Activated CD4-positive, CD25-positive, alpha-beta regulatory T cell treated with anti-CD3 and anti-CD28 coated beads, Interleukin-2, amount 50 U/mL, for 72 hours (primary cell): ENCODE measurements at regions not wholly inside any gene's neighbourhood (a gene's known extent, or its start where the extent isn't known, plus 50 kb on each side); places are given as distances from the start of the nearest gene placed in this dataset.

Source experiments
- DNase-seq: peaks from one replicate; pipeline ENCODE4 v3.0.0; 2021

- no peak for DNase-seq
These were observed 290.0 kb downstream of the MZT1 start for GRCh38 chr13:72437458-72437857.

GRCh38 chr13:72435251-72435650 lies 292.2 kb downstream of the MZT1 start:
- DNase-seq, result no peak

- no peak for DNase-seq
These were observed 295.3 kb downstream of the MZT1 start for GRCh38 chr13:72431981-72432682.

GRCh38 chr13:72430923-72431322 lies 296.5 kb downstream of the MZT1 start:
- DNase-seq, result no peak

GRCh38 chr13:72427757-72428528 lies 299.5 kb downstream of the MZT1 start:
- no peak for DNase-seq

- no peak for DNase-seq
These were observed 303.4 kb downstream of the MZT1 start for GRCh38 chr13:72424059-72424458.

- DNase-seq, result no peak
These were observed 311.6 kb downstream of the MZT1 start for GRCh38 chr13:72415817-72416216.

- no peak for DNase-seq
These were observed 314.9 kb downstream of the MZT1 start for GRCh38 chr13:72412481-72412880.

- DNase-seq, result no peak
These were observed 322.0 kb downstream of the MZT1 start for GRCh38 chr13:72405441-72405840.

- no peak for DNase-seq
These were observed 323.9 kb downstream of the MZT1 start for GRCh38 chr13:72403396-72404010.

GRCh38 chr13:72400856-72401255 lies 326.6 kb downstream of the MZT1 start:
- no peak for DNase-seq

GRCh38 chr13:72399351-72399750 lies 328.1 kb downstream of the MZT1 start:
- no peak for DNase-seq

- DNase-seq, result no peak
These were observed 330.2 kb downstream of the MZT1 start for GRCh38 chr13:72397265-72397664.

GRCh38 chr13:72390909-72391308 lies 336.5 kb downstream of the MZT1 start:
- no peak for DNase-seq

- no peak for DNase-seq
These were observed 341.2 kb downstream of the MZT1 start for GRCh38 chr13:72386138-72386684.

- DNase-seq, result no peak
These were observed 342.6 kb downstream of the MZT1 start for GRCh38 chr13:72384879-72385278.

GRCh38 chr13:72384186-72384823 lies 343.1 kb downstream of the MZT1 start:
- no peak for DNase-seq

GRCh38 chr13:72383646-72384045 lies 343.8 kb downstream of the MZT1 start:
- DNase-seq, result no peak

- DNase-seq, result no peak
These were observed 347.8 kb downstream of the MZT1 start for GRCh38 chr13:72379581-72379980.

- DNase-seq, result no peak
These were observed 359.4 kb downstream of the MZT1 start for GRCh38 chr13:72368031-72368430.

GRCh38 chr13:72346716-72347115 lies 380.7 kb downstream of the MZT1 start:
- no peak for DNase-seq

GRCh38 chr13:72342364-72342763 lies 385.1 kb downstream of the MZT1 start:
- DNase-seq, result no peak

- no peak for DNase-seq
These were observed 385.5 kb downstream of the MZT1 start for GRCh38 chr13:72341904-72342303.
